T-helper 2 cell treated with Interferon-gamma antibody and Interleukin-4, amounts not matched to agents 100 ng/mL and 5 ng/mL, for 36 hours (primary cell): ENCODE measurements at regions not wholly inside any gene's neighbourhood (a gene's known extent, or its start where the extent isn't known, plus 50 kb on each side); places are given as distances from the start of the nearest gene placed in this dataset.
"Not testable (repeated sequence)": the region's sequence is repeated elsewhere in the genome, so short reads cannot be mapped to it uniquely, and the experiment has no call there.

ENCODE experiments used
- intact Hi-C: fragments of 100-400 bp; cut with micrococcal nuclease; formaldehyde crosslinking; loops from one replicate; pipeline ENCODE4 v1.15.1; 2023

GRCh38 chr13:107681600-107681999 is 533.7 kb downstream of the LIG4 start:
- intact Hi-C loops: no loop called here

DNA sequence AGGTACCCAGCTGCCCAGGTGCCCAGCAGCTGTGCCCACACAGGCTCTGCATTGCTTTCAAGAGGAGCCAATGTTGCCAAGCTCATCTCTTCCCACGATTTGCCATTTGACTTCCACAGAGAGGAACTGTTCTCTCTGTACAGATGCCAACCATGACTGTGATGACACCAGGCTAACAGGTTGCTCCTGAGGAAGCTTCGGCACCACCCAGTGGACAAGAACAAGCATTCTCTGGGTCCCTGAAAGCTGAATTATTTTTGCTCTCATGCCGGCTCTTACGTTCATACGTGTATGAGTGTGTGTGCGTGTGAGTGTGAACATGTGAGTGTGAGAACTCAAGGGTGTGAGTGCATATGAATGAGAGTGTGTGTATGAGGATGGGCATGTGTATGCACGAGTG is 535.2 kb downstream of the LIG4 start:
- intact Hi-C loops: no loop called here

DNA sequence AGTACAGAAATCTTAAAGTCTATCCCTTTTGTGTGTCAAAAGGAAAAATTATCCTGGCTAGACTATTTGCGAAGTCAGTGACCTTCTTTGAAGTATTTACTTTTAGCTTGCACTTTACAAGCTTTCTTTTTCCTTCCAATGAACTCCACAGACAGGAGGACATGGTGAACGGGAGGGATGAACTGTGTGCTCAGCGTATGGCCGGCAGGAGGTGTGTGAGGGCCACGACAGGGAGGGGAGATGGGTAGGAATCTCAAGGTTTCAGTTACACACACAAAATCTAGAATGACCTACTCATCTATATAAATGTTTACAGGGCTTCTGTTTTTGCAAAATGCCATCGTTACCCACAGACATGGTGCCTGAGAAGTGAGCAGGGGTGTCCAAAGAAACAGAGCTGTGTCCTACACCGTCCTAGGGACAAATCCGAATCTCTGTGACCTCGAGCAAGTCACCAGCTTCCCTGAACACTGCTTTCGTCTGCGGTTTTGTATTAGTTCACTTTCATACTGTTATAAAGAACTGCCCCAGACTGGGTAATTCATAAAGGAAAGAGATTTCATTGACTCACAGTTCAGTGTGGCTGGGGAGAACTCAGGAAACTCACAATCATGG is 537.2 kb downstream of the LIG4 start:
- intact Hi-C loops: no loop called here

GRCh38 chr13:107675847-107676550 is 539.3 kb downstream of the LIG4 start:
- intact Hi-C loops: no loop called here

GRCh38 chr13:107669391-107669993 is 545.8 kb downstream of the LIG4 start:
- intact Hi-C loops: no loop called here

DNA sequence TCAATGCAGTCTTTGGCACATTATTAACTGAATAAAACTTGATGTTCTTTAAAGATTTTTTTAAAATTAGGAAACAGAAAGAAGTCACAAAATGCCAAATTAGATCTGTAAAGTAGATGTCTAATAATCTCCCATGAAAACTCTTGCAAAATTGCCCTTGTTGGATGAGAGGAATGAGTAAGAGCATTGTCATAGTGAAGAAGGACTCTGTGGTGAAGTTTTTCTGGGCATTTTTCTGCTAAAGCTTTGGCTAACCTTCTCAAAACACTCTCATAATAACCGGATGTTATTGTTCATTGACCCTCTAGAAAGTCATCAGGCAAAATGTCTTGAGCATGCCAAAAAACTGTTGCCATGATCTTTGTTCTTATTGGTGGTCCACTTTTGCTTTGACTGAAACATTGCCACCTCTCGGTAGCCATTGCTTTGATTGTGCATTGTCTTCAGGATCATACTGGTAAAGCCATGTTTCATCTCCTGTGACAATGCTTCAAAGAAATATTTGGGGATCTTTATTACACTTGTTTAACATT is 549.3 kb downstream of the LIG4 start:
- intact Hi-C loops: no loop called here

DNA sequence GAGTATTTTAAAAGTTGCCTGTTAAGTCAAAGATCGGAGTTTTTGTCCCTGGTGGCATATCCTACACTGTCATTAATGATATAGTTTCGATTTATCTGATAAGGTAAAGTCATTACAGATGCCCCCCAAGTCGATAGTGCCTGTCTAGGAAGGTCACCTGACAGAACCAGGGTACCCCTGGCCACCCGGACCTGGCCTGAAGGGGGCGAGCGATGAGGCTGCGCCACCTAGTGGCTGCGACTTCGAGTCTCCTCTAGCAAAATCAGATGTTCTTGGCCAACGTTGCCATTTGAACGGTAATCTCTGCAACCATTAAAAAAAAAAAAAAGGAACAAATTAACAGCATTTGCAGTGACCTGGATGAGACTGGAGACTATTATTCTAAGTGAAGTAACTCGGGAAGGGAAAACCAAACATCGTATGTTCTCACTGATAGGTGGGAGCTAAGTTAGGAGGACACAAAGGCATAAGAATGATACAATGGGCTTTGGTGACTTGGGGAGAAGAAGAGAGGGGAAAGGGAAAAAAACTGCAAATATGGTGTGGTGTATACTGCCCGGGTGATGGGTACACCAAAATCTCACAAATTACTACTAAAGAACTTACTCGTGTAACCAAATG is 565.1 kb downstream of the LIG4 start:
- intact Hi-C loops: loop anchor here (1.0 kb wide), 1 partner anchor 439 kb away; no protein-coding TSS in a partner anchor

GRCh38 chr13:107649079-107649478 is 566.3 kb downstream of the LIG4 start:
- intact Hi-C loops: no loop called here

GRCh38 chr13:107644136-107644535 is 571.2 kb downstream of the LIG4 start:
- intact Hi-C loops: no loop called here

DNA sequence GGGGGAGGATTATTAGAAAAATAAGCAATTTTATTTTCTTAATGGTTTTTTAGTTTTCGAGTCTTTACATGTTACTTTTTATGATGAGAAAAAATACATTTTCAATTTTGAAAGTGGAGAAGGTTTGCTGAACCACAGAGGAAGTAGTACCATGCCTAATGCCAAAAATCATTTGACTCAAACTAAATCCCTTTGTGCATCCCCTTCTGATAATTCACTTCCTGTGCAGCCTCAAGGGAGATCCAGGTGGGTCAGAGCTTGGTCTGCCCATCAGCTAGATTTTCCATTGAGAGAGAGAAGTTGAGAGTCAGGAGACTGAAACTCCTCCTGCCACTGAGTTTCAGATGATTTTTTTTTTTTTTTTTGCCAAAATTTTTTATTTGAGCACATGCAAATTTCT is 571.7 kb downstream of the LIG4 start:
- intact Hi-C loops: no loop called here

GRCh38 chr13:107642831-107643230 is 572.5 kb downstream of the LIG4 start:
- intact Hi-C loops: no loop called here

DNA sequence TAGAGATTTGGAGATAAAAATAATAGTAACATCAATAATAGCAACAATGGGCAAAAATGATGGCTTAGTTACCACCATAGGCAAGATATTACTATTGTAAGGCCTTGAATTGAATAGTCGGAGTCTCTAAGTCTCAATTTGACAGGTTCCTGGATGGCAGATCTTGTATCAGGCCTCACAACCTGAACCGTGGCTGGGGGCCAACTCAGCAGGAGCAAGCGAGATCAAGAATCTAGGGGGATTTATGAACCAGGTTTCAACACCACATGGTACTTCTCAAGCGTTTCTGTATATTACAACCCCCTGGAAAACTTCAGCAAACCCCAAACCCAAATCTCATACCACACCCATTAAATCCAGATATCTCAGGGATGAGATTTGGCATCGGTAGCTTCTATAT is 573.8 kb downstream of the LIG4 start:
- intact Hi-C loops: no loop called here

- intact Hi-C loops: no loop called here
Observed at GRCh38 chr13:107625648-107626047, 589.7 kb downstream of the LIG4 start.

- intact Hi-C loops: no loop called here
Observed at GRCh38 chr13:107617527-107617926, 597.8 kb downstream of the LIG4 start.

DNA sequence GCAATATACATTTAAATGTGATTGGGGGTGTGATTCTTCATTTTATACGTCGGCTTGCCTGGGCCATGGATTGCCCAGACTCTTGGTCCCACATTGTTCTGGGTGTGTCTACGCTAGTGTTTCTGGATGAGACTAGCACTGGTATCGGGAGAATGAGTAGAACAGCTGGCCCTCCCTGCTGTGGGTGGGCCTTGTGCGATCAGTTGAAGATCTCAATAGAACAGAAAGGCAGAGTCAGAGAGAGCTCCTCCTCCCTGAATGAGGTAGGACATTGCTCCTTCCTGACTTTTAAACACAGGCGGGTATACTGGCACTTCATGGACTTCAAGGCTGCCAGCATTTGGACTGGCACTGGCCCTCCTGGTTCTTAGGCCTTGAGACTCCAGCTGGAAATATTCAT is 603.0 kb downstream of the LIG4 start:
- intact Hi-C loops: no loop called here

DNA sequence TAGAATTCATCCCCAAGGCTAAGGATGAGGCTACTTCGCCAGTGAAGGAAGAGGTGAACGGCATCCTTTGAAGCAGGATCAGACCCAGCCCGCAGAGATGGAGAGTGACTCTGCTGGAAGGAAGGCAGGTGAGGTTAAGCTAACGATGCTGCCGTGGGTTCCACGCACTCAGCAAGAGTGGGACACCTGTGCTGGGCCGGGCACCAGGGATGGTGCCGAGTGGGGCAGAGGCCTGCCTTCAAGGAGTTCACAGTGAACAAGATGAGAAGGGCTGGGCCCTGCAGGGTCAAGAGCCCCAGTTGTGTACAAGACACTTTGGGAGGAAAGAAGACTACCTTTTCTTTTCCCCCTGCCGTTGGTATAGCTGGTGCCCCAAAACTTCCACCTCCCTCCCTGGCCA is 606.6 kb downstream of the LIG4 start:
- intact Hi-C loops: no loop called here

DNA sequence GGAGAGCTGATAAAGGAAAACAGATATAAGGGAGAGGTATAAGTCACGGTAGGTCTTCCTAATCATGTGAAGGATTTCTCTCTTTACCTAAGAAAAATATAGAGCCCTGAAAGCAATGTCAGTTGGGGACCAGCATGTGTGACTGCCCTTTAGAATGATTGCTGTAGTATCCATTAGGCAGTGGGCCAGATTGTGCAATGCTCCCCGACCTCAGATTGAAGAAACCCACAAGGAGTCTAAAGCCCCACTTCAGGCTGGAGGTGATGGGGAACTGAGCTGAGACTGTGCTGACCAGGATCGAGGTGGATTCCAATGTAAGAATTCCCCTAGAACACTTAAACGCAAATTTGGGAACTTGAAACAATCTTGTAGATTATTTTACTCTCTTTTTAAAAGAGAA is 614.4 kb downstream of the LIG4 start:
- intact Hi-C loops: no loop called here

- intact Hi-C loops: not testable (repeated sequence)
Observed at GRCh38 chr13:107596306-107596705, 619.0 kb downstream of the LIG4 start.

- intact Hi-C loops: no loop called here
Observed at GRCh38 chr13:107590556-107590955, 624.8 kb downstream of the LIG4 start.

DNA sequence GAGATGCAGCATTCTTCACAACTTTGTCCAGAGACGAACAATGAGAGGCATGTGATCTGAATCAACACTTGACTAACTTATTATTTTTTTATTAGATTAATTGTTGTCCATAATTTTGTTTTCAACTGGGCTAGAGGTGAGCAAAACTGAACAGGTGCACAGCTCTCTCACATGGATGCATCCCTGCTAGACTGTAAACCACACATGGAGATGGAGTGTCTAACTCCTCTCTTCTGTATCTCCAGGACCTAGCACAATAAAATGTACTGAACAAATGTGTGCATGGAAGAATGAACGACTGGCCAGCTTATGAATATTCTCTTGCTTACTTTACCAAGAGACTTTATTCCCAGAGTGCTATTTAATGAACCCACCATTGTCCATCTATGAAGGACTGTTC is 627.7 kb downstream of the LIG4 start:
- intact Hi-C loops: no loop called here

GRCh38 chr13:107586216-107586615 is 629.1 kb downstream of the LIG4 start:
- intact Hi-C loops: no loop called here
